GM21723 (cell line): ENCODE measurements at regions not wholly inside any gene's neighbourhood (a gene's known extent, or its start where the extent isn't known, plus 50 kb on each side); places are given as distances from the start of the nearest gene placed in this dataset.

ENCODE experiments used
- ATAC-seq: cut with Tn5 transposase; IDR thresholded peaks from one replicate; pipeline ENCODE4 v1.9.1; 2021; ENCODE audit warnings: mild to moderate bottlenecking, moderate library complexity; ENCODE audit not compliant: unreplicated experiment

- no peak for ATAC-seq
Measured at GRCh38 chrX:38986586-38986985, 185.3 kb downstream of the MID1IP1 start.

GRCh38 chrX:38987198-38987651 lies 186.0 kb downstream of the MID1IP1 start:
- no peak for ATAC-seq

GRCh38 chrX:38988301-38988700 lies 187.0 kb downstream of the MID1IP1 start:
- ATAC-seq: no peak

GRCh38 chrX:38989076-38989475 lies 187.8 kb downstream of the MID1IP1 start:
- ATAC-seq: no peak

GRCh38 chrX:38991656-38992440 lies 190.6 kb downstream of the MID1IP1 start:
- no peak for ATAC-seq

GRCh38 chrX:38992441-38993096 lies 191.3 kb downstream of the MID1IP1 start:
- ATAC-seq: no peak

GRCh38 chrX:38993500-38993899 lies 192.2 kb downstream of the MID1IP1 start:
- no peak for ATAC-seq

- no peak for ATAC-seq
Measured at GRCh38 chrX:38999099-38999498, 197.8 kb downstream of the MID1IP1 start.

- no peak for ATAC-seq
Measured at GRCh38 chrX:38999967-39000745, 198.9 kb downstream of the MID1IP1 start.

- no peak for ATAC-seq
Measured at GRCh38 chrX:39000802-39001201, 199.5 kb downstream of the MID1IP1 start.

- ATAC-seq: no peak
Measured at GRCh38 chrX:39002466-39002865, 201.2 kb downstream of the MID1IP1 start.

- no peak for ATAC-seq
Measured at GRCh38 chrX:39008549-39008948, 207.3 kb downstream of the MID1IP1 start.

- ATAC-seq: no peak
Measured at GRCh38 chrX:39011454-39012221, 210.4 kb downstream of the MID1IP1 start.

- ATAC-seq: no peak
Measured at GRCh38 chrX:39012621-39013111, 211.4 kb downstream of the MID1IP1 start.

- ATAC-seq: no peak
Measured at GRCh38 chrX:39016556-39016955, 215.3 kb downstream of the MID1IP1 start.

GRCh38 chrX:39017077-39017476 lies 215.8 kb downstream of the MID1IP1 start:
- no peak for ATAC-seq

- no peak for ATAC-seq
Measured at GRCh38 chrX:39017716-39018115, 216.5 kb downstream of the MID1IP1 start.

GRCh38 chrX:39018541-39018940 lies 217.3 kb downstream of the MID1IP1 start:
- no peak for ATAC-seq

- ATAC-seq: no peak
Measured at GRCh38 chrX:39019056-39019455, 217.8 kb downstream of the MID1IP1 start.

- no peak for ATAC-seq
Measured at GRCh38 chrX:39020051-39020669, 218.9 kb downstream of the MID1IP1 start.
